GM12878 (cell line): ENCODE measurements at regions not wholly inside any gene's neighbourhood (a gene's known extent, or its start where the extent isn't known, plus 50 kb on each side); places are given as distances from the start of the nearest gene placed in this dataset.

Experiments
- ATAC-seq: fragments of 200-7000 bp; cut with Tn5 transposase; 3 replicates; pipeline ENCODE4 v1.9.1; 2020; ENCODE audit warnings: mild to moderate bottlenecking, moderate library complexity
- BruUV-seq: library from RNA; stranded (reverse); fragments of 400-500 nt; replicated peaks from 2 replicates; lab custom pipeline; 2021; lab: Mats Ljungman, UMichigan
- CTCF ChIA-PET: fragments of 300-600 bp; sonication (Branson Sonifier 250); formaldehyde crosslinking; extraction: SDS; loops from one replicate; lab custom pipeline; 2021; ENCODE audit warnings: inconsistent platforms; lab: Yijun Ruan, JAX
- POLR2A ChIA-PET: fragments of 350-600 bp; formaldehyde crosslinking; extraction: SDS; loops from one replicate; lab custom pipeline; 2021; ENCODE audit warnings: inconsistent platforms; lab: Charles Lee
- RAD21 ChIA-PET: fragments of 300-600 bp; sonication (Branson Sonifier 250); formaldehyde crosslinking; loops from one replicate; lab custom pipeline; 2023; ENCODE audit warnings: antibody characterized with exemption; ENCODE audit not compliant: unreplicated experiment; lab: Charles Lee
- SMC1A ChIA-PET: fragments of 300-600 bp; sonication (Branson Sonifier 250); formaldehyde crosslinking; loops from one replicate; lab custom pipeline; 2023; ENCODE audit not compliant: unreplicated experiment, uncharacterized antibody; lab: Charles Lee
- DNase-seq: peaks from one replicate; pipeline ENCODE4 v3.0.0-alpha.2; 2011; ENCODE audit warnings: low read depth, low spot score
- FAIRE-seq: peaks from 3 replicates; lab custom pipeline; 2011; peaks lifted over from hg19 to GRCh38; lab: Jason Lieb, UNC
- H2AFZ ChIP-seq: 2 replicates; pipeline ENCODE4 v1.6.0; 2011; ENCODE audit warnings: low read depth, low read length, control low read depth; ENCODE audit not compliant: control insufficient read depth
- H3K27ac ChIP-seq: 2 replicates; pipeline ENCODE4 v1.5.1; 2011; ENCODE audit warnings: control low read depth; ENCODE audit not compliant: control insufficient read depth, insufficient read depth
- H3K27me3 ChIP-seq, 2 experiments: replicated peaks in 1 of 2; 2 replicates each; pipeline versions ENCODE4 v1.6.0 to v1.6.1; 2011; ENCODE audit warnings: low read length in 1 of 2; ENCODE audit not compliant: control insufficient read depth in 2 of 2, insufficient read depth in 2 of 2
- H3K36me3 ChIP-seq, 2 experiments: 2 replicates each; pipeline ENCODE4 v1.5.1; 2011; ENCODE audit warnings: low read length in 1 of 2; ENCODE audit not compliant: control insufficient read depth in 2 of 2, insufficient read depth in 2 of 2
- H3K4me1 ChIP-seq: 2 replicates; pipeline ENCODE4 v1.6.1; 2011; ENCODE audit warnings: mild to moderate bottlenecking, low read length, moderate library complexity, mixed read lengths; ENCODE audit not compliant: control insufficient read depth, insufficient read depth
- H3K4me2 ChIP-seq: 2 replicates; pipeline ENCODE4 v1.6.0; 2011; ENCODE audit warnings: control low read depth; ENCODE audit not compliant: control insufficient read depth, insufficient read depth
- H3K4me3 ChIP-seq: fragments of 200-600 bp; sonication (generic); 2 replicates; pipeline ENCODE4 v1.5.1; 2016
- H3K79me2 ChIP-seq: 2 replicates; pipeline ENCODE4 v1.6.0; 2011; ENCODE audit warnings: low read length; ENCODE audit not compliant: control insufficient read depth, insufficient read depth
- H3K9ac ChIP-seq: 2 replicates; pipeline ENCODE4 v1.8.0; 2011; ENCODE audit warnings: low read length, control low read depth, mixed read lengths; ENCODE audit not compliant: control insufficient read depth, insufficient read depth
- H3K9me3 ChIP-seq: replicated peaks from 3 replicates; pipeline ENCODE4 v1.5.1; 2011; ENCODE audit warnings: mild to moderate bottlenecking, low read length; ENCODE audit not compliant: control insufficient read depth, insufficient read depth
- H4K20me1 ChIP-seq: 2 replicates; pipeline ENCODE4 v1.6.0; 2011; ENCODE audit not compliant: control insufficient read depth, insufficient read depth
- CBFB ChIP-seq: IDR thresholded peaks from 2 replicates; pipeline ENCODE4 v1.6.1; 2016; ENCODE audit warnings: antibody characterized with exemption, low read depth
- CHD2 ChIP-seq: IDR thresholded peaks from 2 replicates; pipeline ENCODE4 v1.6.1; 2011; ENCODE audit warnings: low read depth, low read length, improper control_type of control experiment, borderline replicate concordance
- HSF1 ChIP-seq: fragments of 150-350 bp; IDR thresholded peaks from 2 replicates; pipeline ENCODE4 v1.6.1; 2014; ENCODE audit warnings: mild to moderate bottlenecking, low read depth, low read length
- IKZF1 ChIP-seq: fragments of 450-650 bp; conservative IDR thresholded peaks from 2 replicates; pipeline ENCODE4 v1.6.1; 2017; ENCODE audit warnings: antibody characterized with exemption, mild to moderate bottlenecking
- IKZF2 ChIP-seq, 2 experiments: fragments of 450-650 bp; IDR thresholded peaks; 2 replicates each; pipeline ENCODE4 v1.6.1; 2017; ENCODE audit warnings: mild to moderate bottlenecking in 2 of 2, moderate library complexity in 2 of 2
- IRF4 ChIP-seq: IDR thresholded peaks from 2 replicates; pipeline ENCODE4 v1.6.1; 2011; ENCODE audit warnings: low read depth, low read length
- MTA2 ChIP-seq: fragments of 450-650 bp; IDR thresholded peaks from 2 replicates; pipeline ENCODE4 v1.6.1; 2016; ENCODE audit warnings: low read depth, mild to moderate bottlenecking, moderate library complexity
- NR2C1 ChIP-seq: fragments of 450-650 bp; IDR thresholded peaks from 2 replicates; pipeline ENCODE4 v1.6.1; 2017; ENCODE audit warnings: antibody characterized with exemption, mild to moderate bottlenecking, moderate library complexity
- POLR2AphosphoS2 ChIP-seq: IDR thresholded peaks from 2 replicates; pipeline ENCODE4 v1.6.1; 2011; ENCODE audit warnings: low read depth, mild to moderate bottlenecking, low read length, improper control_type of control experiment, moderate library complexity
- RELA ChIP-seq: fragments of 450-650 bp; IDR thresholded peaks from 2 replicates; pipeline ENCODE4 v1.8.0; 2014; ENCODE audit warnings: borderline replicate concordance; ENCODE audit not compliant: partially characterized antibody
- SUPT20H ChIP-seq: IDR thresholded peaks from 2 replicates; pipeline ENCODE4 v1.6.1; 2011; ENCODE audit warnings: low read depth, mild to moderate bottlenecking, low read length, moderate library complexity, borderline replicate concordance; ENCODE audit not compliant: control insufficient read depth
- TCF3 ChIP-seq: IDR thresholded peaks from 2 replicates; pipeline ENCODE4 v1.6.1; 2012; ENCODE audit warnings: low read depth, mild to moderate bottlenecking, low read length, borderline replicate concordance; ENCODE audit not compliant: insufficient read depth
- ZBTB11 ChIP-seq: fragments of 450-650 bp; formaldehyde crosslinking; IDR thresholded peaks from 2 replicates; pipeline ENCODE4 v1.5.0; 2022; ENCODE audit warnings: mild to moderate bottlenecking, missing genetic modification characterization
- WGBS: methylation state at CpG from one replicate; pipeline ENCODE4 v1.1.6; 2016; ENCODE audit warnings: low lambda C conversion rate; ENCODE audit not compliant: insufficient replicate concordance, insufficient coverage; ENCODE audit errors: missing lambda C conversion rate; 5-methylcytosine and 5-hydroxymethylcytosine counted together
- in situ Hi-C: fragments of 300-500 bp; cut with MboI; formaldehyde crosslinking; loops from 9 replicates; pipeline ENCODE4 v1.14.3; 2018; ENCODE audit warnings: mixed read lengths
- intact Hi-C: fragments of 100-400 bp; cut with micrococcal nuclease; formaldehyde crosslinking; loops from one replicate; pipeline ENCODE4 v1.14.2; 2022; ENCODE audit not compliant: unreplicated experiment

GRCh38 chr2:209125291-209125690, 298.6 kb upstream of the MAP2 start:
- H3K4me2 ChIP-seq: no peak overlapping the region
- intact Hi-C loops (no loop called here), in situ Hi-C loops (no loop called here)
- H3K9ac ChIP-seq: no peak overlapping the region
- DNase-seq (no peak), ATAC-seq (no peak), FAIRE-seq (no peak)
- no peaks in the 10 kb centered on the region for H4K20me1 ChIP-seq
- no peaks in the 10 kb centered on the region for H3K9me3 ChIP-seq
- ChIA-PET CTCF (no interaction called here), POLR2A (no interaction called here), SMC1A (no interaction called here), RAD21 (no interaction called here)
- H3K27me3 ChIP-seq: no peaks in the 10 kb centered on the region
- no peaks in the 10 kb centered on the region for H3K36me3 ChIP-seq
- no peak for TF ChIP-seq SUPT20H
- no TSS peak for BruUV-seq
- no peaks in the 10 kb centered on the region for H3K79me2 ChIP-seq
- no peak overlapping the region for H2AFZ ChIP-seq
- no peak overlapping the region for H3K27ac ChIP-seq
- peaks cover 2% of the 10 kb centered on the region; the same call in 1 of the 2 replicates for H3K4me1 ChIP-seq
- no peak overlapping the region for H3K4me3 ChIP-seq
- WGBS: 43% methylated on average over 1 of the region's 1 CpG

GRCh38 chr2:209138079-209138478, 285.8 kb upstream of the MAP2 start:
- H3K4me2 ChIP-seq: no peak overlapping the region
- H3K27me3 ChIP-seq: no peaks in the 10 kb centered on the region
- no peak overlapping the region for H2AFZ ChIP-seq
- POLR2A ChIA-PET: no interaction called here
- no peak for ATAC-seq
- no peaks in the 10 kb centered on the region for H3K4me1 ChIP-seq
- FAIRE-seq: no peak
- RAD21 ChIA-PET: no interaction called here
- H3K36me3 ChIP-seq: no peaks in the 10 kb centered on the region
- H3K9ac ChIP-seq: no peak overlapping the region
- SMC1A ChIA-PET: no interaction called here
- no peaks in the 10 kb centered on the region for H3K79me2 ChIP-seq
- no TSS peak for BruUV-seq
- in situ Hi-C loops (no loop called here), intact Hi-C loops (no loop called here)
- CTCF ChIA-PET: no interaction called here
- no peak for DNase-seq
- H3K4me3 ChIP-seq: no peak overlapping the region
- H3K9me3 ChIP-seq: no peaks in the 10 kb centered on the region
- WGBS: 8% methylated on average over 3 of the region's 3 CpGs
- H3K27ac ChIP-seq: no peak overlapping the region
- no peaks in the 10 kb centered on the region for H4K20me1 ChIP-seq
- TF ChIP-seq MTA2 (no peak), NR2C1 (no peak), IKZF1 (no peak), RELA (no peak), POLR2AphosphoS2 (no peak), CHD2 (no peak), TCF3 (no peak), HSF1 (no peak), ZBTB11 (CRISPR knock-in tag) (no peak), CBFB (no peak), IRF4 (no peak), IKZF2 (IDR thresholded peaks at IDR 0.05) (no peak)
